ENCODE measurements at regions not wholly inside any gene's neighbourhood (a gene's known extent, or its start where the extent isn't known, plus 50 kb on each side); places are given as distances from the start of the nearest gene placed in this dataset.

DNA sequence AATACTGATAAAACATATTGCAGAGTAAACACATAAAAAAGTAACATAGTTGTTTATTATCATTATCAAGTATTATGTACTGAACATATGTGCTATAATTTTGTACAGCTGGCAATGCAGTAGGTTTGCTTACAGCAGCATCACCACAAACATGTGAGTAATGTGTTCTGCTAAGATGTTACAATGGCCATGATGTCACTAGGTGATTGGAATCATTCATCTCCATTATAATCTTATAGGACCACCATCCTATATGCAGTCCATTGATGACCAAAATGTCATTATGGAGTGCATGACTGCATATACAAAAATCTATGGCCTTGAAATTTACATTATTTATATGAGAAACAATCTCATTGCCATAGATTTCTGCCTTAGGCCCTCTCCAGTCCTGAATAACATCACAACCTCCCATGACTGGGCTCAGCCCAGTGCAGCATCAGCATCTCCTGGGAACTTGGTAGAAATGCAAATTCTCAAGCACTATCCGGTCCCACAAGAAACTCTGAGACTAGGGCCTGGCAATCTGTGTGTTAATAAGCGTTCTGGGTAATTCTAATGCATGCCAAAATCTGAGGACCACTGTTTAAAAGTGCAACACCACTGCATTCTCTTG is 352.0 kb upstream of the MARCKS start:
- no peak for ATAC-seq (replicated peaks; ENCODE audit: extremely low read depth, poor library complexity, severe bottlenecking)

DNA sequence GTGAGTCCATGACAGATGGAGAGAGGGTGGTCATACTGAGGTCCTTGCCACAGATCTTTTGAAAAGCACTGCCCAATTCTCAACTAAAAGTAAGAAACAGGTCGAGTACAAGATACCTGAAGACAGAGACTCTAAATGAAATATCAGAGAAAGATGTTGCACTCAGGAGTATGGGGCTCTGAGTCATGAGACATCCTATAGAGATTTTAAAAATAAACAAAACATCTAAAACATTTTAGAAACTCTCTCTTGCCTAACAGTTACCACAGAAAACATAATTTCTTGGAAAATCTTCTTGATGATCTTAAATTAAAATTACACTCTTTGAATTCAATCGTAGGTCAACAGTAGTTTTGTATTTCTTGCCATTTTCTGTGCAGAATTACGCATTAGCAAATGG is 348.9 kb upstream of the MARCKS start:
- no peak for ATAC-seq (replicated peaks; ENCODE audit: extremely low read depth, poor library complexity, severe bottlenecking)
- H3K4me3 Mint-ChIP-seq, result no peak overlapping the region
- no peaks in the 10 kb centered on the region for H3K27me3 Mint-ChIP-seq
- DNase-seq (ENCODE audit: low spot score in 2 of 2), result no peak
- H3K36me3 Mint-ChIP-seq (ENCODE audit: insufficient read depth), result no peaks in the 10 kb centered on the region
- no peaks in the 10 kb centered on the region for H3K4me1 Mint-ChIP-seq
- no peak overlapping the region for H3K27ac Mint-ChIP-seq (ENCODE audit: low read depth)
- no peaks in the 10 kb centered on the region for H3K9me3 Mint-ChIP-seq

More for the DNA sequence above, 352.0 kb upstream of the MARCKS start:
- Mint-ChIP-seq H3K27ac (ENCODE audit: low read depth) (no peak overlapping the region), H3K4me1 (no peaks in the 10 kb centered on the region), H3K4me3 (no peak overlapping the region), H3K27me3 (no peaks in the 10 kb centered on the region), H3K9me3 (peaks cover 4% of the 10 kb centered on the region), H3K36me3 (ENCODE audit: insufficient read depth) (no peaks in the 10 kb centered on the region)
- DNase-seq (ENCODE audit: low spot score in 2 of 2), result no peak

DNA sequence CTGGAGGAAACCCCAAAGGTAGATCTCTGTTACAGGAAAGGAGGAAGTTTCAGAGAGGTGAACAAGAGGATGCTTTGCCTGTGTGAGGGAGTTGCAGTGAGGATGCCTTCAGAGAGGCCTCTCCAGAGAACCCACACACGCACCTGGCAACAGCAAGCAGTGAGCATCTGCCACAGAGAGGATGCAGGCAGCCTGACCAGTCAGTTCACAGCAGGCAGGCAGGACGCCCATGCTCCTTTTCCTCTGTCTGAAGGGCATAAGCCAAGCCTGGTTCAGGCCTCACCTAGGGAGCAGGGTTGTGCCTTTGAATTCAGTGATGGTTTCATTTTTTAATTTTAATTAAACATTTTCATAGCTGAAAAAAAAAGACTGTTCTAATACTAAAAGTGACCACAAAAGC is 346.0 kb upstream of the MARCKS start:
- Mint-ChIP-seq H3K27ac (ENCODE audit: low read depth) (no peak overlapping the region), H3K4me1 (no peaks in the 10 kb centered on the region), H3K27me3 (no peaks in the 10 kb centered on the region), H3K36me3 (ENCODE audit: insufficient read depth) (no peaks in the 10 kb centered on the region), H3K9me3 (peaks cover 9% of the 10 kb centered on the region), H3K4me3 (no peak overlapping the region)
- no peak for ATAC-seq (replicated peaks; ENCODE audit: extremely low read depth, poor library complexity, severe bottlenecking)
- no peak for DNase-seq (ENCODE audit: low spot score in 2 of 2)

DNA sequence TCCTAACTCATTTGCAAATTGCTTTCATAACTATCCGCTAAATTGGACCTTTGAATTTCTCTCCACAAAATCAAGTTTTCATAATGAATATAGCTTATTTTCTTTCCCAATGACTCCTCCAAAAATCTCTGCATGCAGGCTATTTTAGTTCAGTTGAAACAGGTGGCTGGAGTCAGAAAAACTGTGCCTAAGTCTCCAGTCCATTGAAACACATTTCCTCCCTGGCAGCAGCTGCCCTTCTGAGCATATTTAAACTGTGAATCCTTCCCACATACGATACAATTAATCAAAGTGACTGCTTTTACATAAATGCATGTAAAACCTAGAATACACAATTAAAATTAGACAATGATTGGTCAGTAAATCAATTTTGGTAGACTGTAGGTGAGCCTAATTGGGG is 344.6 kb upstream of the MARCKS start:
- Mint-ChIP-seq H3K36me3 (ENCODE audit: insufficient read depth) (no peaks in the 10 kb centered on the region), H3K27ac (ENCODE audit: low read depth) (no peak overlapping the region), H3K4me1 (no peaks in the 10 kb centered on the region), H3K4me3 (no peak overlapping the region), H3K9me3 (peaks cover 9% of the 10 kb centered on the region), H3K27me3 (no peaks in the 10 kb centered on the region)
- no peak for ATAC-seq (replicated peaks; ENCODE audit: extremely low read depth, poor library complexity, severe bottlenecking)
- no peak for DNase-seq (ENCODE audit: low spot score in 2 of 2)

DNA sequence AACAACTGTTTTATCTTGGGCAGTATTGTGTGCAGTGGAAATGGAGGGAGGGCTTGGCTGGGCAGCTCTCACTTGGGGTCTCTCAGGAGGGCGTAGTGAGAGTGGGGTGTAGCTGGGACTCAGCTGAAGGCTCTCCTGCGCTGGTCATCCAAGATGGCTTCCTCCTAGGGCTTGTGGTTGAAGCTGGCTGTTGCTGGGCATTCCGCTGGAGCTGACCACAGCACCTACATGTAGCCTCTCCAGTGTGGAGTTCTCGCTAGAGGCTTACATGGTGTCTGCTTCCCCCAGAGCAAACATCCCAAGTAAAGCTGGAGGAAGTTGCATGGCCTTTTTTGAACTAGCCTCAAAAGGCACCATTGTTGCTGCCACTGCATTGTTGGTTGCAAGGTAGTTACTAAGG is 344.1 kb upstream of the MARCKS start:
- H3K27me3 Mint-ChIP-seq, result no peaks in the 10 kb centered on the region
- peaks cover 9% of the 10 kb centered on the region for H3K9me3 Mint-ChIP-seq
- H3K4me3 Mint-ChIP-seq, result no peak overlapping the region
- H3K27ac Mint-ChIP-seq (ENCODE audit: low read depth), result no peak overlapping the region
- no peak for DNase-seq (ENCODE audit: low spot score in 2 of 2)
- no peak for ATAC-seq (replicated peaks; ENCODE audit: extremely low read depth, poor library complexity, severe bottlenecking)
- no peaks in the 10 kb centered on the region for H3K4me1 Mint-ChIP-seq
- no peaks in the 10 kb centered on the region for H3K36me3 Mint-ChIP-seq (ENCODE audit: insufficient read depth)

DNA sequence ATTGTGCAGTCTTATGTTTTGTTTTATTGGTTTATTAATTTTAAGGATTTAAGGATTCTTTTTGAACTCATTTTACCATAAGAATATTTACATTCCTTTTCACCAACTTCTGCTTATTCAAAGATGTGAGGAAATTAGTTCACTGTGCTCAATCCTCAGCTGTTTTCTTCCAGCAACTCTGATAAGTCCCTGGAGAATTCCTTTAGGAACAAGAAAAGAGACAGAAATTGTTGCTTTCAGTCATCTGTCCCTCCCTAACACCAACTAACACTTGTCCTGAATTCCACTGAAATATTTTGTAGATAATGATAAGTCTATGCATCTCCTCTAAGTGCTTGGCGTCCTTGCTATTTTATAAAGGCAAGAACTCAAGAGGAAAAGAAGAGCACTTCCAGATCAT is 334.8 kb upstream of the MARCKS start:
- Mint-ChIP-seq H3K36me3 (ENCODE audit: insufficient read depth) (no peaks in the 10 kb centered on the region), H3K4me1 (no peaks in the 10 kb centered on the region), H3K9me3 (peaks cover 6% of the 10 kb centered on the region), H3K27ac (ENCODE audit: low read depth) (no peak overlapping the region), H3K27me3 (no peaks in the 10 kb centered on the region), H3K4me3 (no peak overlapping the region)
- no peak for DNase-seq (ENCODE audit: low spot score in 2 of 2)
- ATAC-seq (replicated peaks; ENCODE audit: extremely low read depth, poor library complexity, severe bottlenecking), result no peak

DNA sequence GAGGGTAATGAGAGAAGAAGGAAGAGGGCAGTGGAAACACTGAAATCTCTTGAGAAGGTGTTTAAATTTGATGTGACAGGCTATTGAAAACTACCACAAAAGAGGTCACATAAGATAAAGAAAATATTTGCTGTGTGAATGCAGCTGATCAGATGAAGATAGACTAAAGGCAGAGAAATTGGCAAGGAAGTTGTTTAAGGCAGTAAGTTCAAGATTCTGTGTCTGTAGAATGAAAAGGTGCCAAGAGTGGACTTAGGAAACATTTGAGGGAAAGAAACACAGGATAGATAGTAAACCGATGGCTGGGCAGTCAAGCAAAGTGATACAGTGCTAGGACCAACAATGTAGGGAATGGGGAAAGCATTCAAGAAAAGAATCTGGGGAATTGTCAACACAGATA is 332.3 kb upstream of the MARCKS start:
- Mint-ChIP-seq H3K27me3 (no peaks in the 10 kb centered on the region), H3K36me3 (ENCODE audit: insufficient read depth) (no peaks in the 10 kb centered on the region), H3K9me3 (peaks cover 6% of the 10 kb centered on the region), H3K27ac (ENCODE audit: low read depth) (no peak overlapping the region), H3K4me3 (no peak overlapping the region), H3K4me1 (no peaks in the 10 kb centered on the region)
- ATAC-seq (replicated peaks; ENCODE audit: extremely low read depth, poor library complexity, severe bottlenecking) (no peak), DNase-seq (ENCODE audit: low spot score in 2 of 2) (no peak)

DNA sequence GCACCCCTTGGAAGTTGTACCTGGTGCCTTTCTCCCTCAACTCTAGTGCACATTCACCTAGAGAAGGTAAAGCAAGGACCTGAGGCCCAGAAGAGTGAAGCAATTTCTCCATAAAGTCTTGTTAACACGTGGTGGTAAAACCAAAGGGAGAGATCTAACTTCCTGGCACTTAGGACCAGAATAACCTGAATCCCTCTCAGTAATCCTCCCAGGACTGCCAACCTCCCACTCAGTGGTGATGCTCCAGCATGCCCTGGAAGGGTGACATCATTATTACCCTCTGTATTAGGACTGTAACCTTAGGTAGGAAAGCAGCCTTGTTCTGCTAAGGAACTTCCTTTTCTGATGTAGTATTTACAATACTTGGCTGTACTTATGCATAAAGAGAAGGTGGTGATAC is 330.6 kb upstream of the MARCKS start:
- no peak for ATAC-seq (replicated peaks; ENCODE audit: extremely low read depth, poor library complexity, severe bottlenecking)
- no peaks in the 10 kb centered on the region for H3K27me3 Mint-ChIP-seq
- no peaks in the 10 kb centered on the region for H3K4me1 Mint-ChIP-seq
- peaks cover 6% of the 10 kb centered on the region for H3K9me3 Mint-ChIP-seq
- no peak overlapping the region for H3K27ac Mint-ChIP-seq (ENCODE audit: low read depth)
- no peaks in the 10 kb centered on the region for H3K36me3 Mint-ChIP-seq (ENCODE audit: insufficient read depth)
- no peak for DNase-seq (ENCODE audit: low spot score in 2 of 2)
- H3K4me3 Mint-ChIP-seq, result no peak overlapping the region

DNA sequence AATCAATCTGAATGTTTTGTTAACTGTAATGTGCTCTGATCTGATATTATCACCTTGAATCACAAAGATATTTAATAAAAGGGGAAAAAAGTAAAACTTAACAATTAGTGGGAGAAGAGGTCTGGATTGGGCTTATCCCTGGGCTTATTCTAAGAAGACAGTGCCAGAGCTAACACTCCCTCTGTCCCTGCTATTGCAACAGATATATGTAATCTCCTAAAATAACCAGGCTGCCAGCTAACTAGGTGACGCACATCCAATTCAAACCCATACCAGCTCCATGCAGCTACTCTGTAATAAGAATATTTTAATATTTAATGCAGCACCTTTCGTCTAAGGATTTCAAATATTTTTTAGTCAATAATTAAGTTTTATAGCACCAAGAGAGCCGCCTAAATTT is 330.1 kb upstream of the MARCKS start:
- H3K4me1 Mint-ChIP-seq, result no peaks in the 10 kb centered on the region
- H3K27me3 Mint-ChIP-seq, result no peaks in the 10 kb centered on the region
- no peak overlapping the region for H3K27ac Mint-ChIP-seq (ENCODE audit: low read depth)
- H3K36me3 Mint-ChIP-seq (ENCODE audit: insufficient read depth), result no peaks in the 10 kb centered on the region
- DNase-seq (ENCODE audit: low spot score in 2 of 2), result no peak
- ATAC-seq (replicated peaks; ENCODE audit: extremely low read depth, poor library complexity, severe bottlenecking), result no peak
- no peak overlapping the region for H3K4me3 Mint-ChIP-seq
- H3K9me3 Mint-ChIP-seq, result peaks cover 6% of the 10 kb centered on the region

DNA sequence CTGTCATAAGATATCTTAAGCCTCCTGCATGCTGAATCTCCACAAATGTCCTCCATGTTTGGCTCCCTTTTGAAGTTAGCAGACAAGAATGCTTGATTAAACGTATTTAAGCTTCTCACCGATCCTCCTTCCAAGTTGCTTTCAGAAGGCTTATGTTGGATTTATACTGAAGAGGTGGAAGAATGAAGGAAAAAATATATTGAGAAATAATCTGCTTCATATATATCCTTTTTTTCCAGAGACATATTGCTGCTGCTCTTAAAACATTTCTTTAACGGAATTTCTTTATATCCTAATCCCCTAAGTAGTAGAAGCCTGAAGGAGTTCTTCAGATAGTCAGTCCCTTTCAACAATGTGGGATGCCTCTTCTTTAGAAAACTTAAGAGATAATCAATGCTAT is 329.0 kb upstream of the MARCKS start:
- Mint-ChIP-seq H3K27me3 (no peaks in the 10 kb centered on the region), H3K36me3 (ENCODE audit: insufficient read depth) (no peaks in the 10 kb centered on the region), H3K4me3 (no peak overlapping the region), H3K9me3 (peaks cover 6% of the 10 kb centered on the region), H3K27ac (ENCODE audit: low read depth) (no peak overlapping the region), H3K4me1 (no peaks in the 10 kb centered on the region)
- DNase-seq (ENCODE audit: low spot score in 2 of 2), result no peak
- no peak for ATAC-seq (replicated peaks; ENCODE audit: extremely low read depth, poor library complexity, severe bottlenecking)

DNA sequence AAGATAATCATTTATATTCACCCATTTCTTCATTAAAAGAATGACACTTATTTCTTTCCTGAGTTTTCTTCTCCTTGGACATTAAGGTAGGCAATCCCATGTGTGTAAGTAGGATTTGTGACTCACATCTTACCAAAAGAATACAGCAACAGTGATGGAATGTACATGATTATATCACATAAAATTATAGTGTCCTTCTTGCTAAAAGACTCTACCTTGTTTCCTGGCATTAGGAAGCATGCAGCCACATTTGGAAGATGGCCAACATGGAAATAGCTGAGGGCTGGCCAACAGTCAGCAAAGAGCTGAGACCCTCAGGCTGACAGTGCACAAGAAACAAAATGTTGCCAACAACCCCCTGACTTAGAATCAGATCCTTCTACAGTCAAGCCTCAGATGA is 327.9 kb upstream of the MARCKS start:
- DNase-seq (ENCODE audit: low spot score in 2 of 2) (no peak), ATAC-seq (replicated peaks; ENCODE audit: extremely low read depth, poor library complexity, severe bottlenecking) (no peak)
- peaks cover 6% of the 10 kb centered on the region for H3K9me3 Mint-ChIP-seq
- H3K27me3 Mint-ChIP-seq, result no peaks in the 10 kb centered on the region
- H3K27ac Mint-ChIP-seq (ENCODE audit: low read depth), result no peak overlapping the region
- no peak overlapping the region for H3K4me3 Mint-ChIP-seq
- no peaks in the 10 kb centered on the region for H3K4me1 Mint-ChIP-seq
- no peaks in the 10 kb centered on the region for H3K36me3 Mint-ChIP-seq (ENCODE audit: insufficient read depth)

DNA sequence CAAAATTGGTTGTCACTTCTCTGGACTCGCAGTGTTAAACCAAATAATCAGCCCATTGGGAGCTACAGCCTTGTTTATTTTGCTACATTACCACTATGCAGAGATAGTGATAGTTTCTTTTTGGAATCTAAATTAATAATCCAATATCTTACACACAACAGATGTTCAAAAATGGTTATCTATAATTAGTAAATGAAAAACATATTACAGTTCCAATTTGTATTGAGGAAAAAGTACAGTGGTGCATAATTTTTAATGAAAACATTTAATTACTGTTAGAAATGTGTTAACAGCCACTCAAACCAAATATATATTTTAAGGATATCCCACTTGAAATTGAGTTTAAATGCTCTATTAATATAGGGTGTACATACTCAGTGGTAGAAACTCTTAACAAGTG is 327.3 kb upstream of the MARCKS start:
- H3K9me3 Mint-ChIP-seq, result peaks cover 5% of the 10 kb centered on the region
- ATAC-seq (replicated peaks; ENCODE audit: extremely low read depth, poor library complexity, severe bottlenecking), result no peak
- no peaks in the 10 kb centered on the region for H3K27me3 Mint-ChIP-seq
- no peak for DNase-seq (ENCODE audit: low spot score in 2 of 2)
- H3K36me3 Mint-ChIP-seq (ENCODE audit: insufficient read depth), result no peaks in the 10 kb centered on the region
- H3K4me3 Mint-ChIP-seq, result no peak overlapping the region
- no peaks in the 10 kb centered on the region for H3K4me1 Mint-ChIP-seq
- H3K27ac Mint-ChIP-seq (ENCODE audit: low read depth), result no peak overlapping the region

DNA sequence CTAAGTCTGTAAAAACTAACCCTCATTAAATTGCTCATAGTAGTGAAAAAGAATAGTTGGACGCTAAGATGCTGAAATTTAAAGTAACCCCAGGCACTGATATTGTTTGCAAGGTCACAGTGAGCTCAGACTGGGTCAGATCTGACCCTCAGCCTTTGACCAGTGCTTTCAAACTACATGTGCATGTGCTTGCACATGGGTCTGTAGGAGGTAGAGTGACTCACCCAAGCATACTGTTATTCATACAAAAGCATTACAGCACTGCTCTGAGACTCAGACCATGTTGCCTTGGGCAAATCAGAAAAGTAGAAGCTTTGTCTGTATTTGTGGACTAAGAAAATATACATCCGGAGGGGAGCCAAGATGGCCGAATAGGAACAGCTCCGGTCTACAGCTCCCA is 326.4 kb upstream of the MARCKS start:
- H3K27me3 Mint-ChIP-seq, result no peaks in the 10 kb centered on the region
- H3K27ac Mint-ChIP-seq (ENCODE audit: low read depth), result no peak overlapping the region
- ATAC-seq (replicated peaks; ENCODE audit: extremely low read depth, poor library complexity, severe bottlenecking) (no peak), DNase-seq (ENCODE audit: low spot score in 2 of 2) (no peak)
- H3K9me3 Mint-ChIP-seq, result no peaks in the 10 kb centered on the region
- H3K36me3 Mint-ChIP-seq (ENCODE audit: insufficient read depth), result no peaks in the 10 kb centered on the region
- no peak overlapping the region for H3K4me3 Mint-ChIP-seq
- H3K4me1 Mint-ChIP-seq, result no peaks in the 10 kb centered on the region

DNA sequence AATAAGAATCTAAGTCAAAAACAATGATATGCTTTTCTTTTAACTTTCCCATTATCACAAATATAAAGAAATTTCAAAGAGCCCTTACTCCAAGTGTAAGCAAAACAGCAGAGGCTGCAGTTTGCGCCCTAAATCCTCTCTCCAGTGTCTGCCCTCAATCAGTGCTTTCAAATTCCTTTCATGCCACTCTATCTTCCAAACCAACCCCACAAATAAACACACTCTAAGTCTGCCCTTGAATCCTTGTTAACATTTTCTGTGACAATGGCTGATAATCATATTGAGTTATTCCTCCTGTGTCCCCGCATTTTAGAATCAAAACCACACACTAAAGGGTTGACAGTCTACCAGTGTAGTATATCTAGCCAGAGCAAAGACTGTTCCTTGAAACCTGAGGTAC is 317.9 kb upstream of the MARCKS start:
- peaks cover 10% of the 10 kb centered on the region for H3K9me3 Mint-ChIP-seq
- no peaks in the 10 kb centered on the region for H3K27me3 Mint-ChIP-seq
- H3K36me3 Mint-ChIP-seq (ENCODE audit: insufficient read depth), result no peaks in the 10 kb centered on the region
- H3K27ac Mint-ChIP-seq (ENCODE audit: low read depth), result no peak overlapping the region
- DNase-seq (ENCODE audit: low spot score in 2 of 2), result no peak
- ATAC-seq (replicated peaks; ENCODE audit: extremely low read depth, poor library complexity, severe bottlenecking), result no peak
- H3K4me3 Mint-ChIP-seq, result no peak overlapping the region
- no peaks in the 10 kb centered on the region for H3K4me1 Mint-ChIP-seq

All from central memory CD8-positive, alpha-beta T cell (primary cell).